ENCODE measurements at regions not wholly inside any gene's neighbourhood (a gene's known extent, or its start where the extent isn't known, plus 50 kb on each side); places are given as distances from the start of the nearest gene placed in this dataset.
"Not testable (repeated sequence)": the region's sequence is repeated elsewhere in the genome, so short reads cannot be mapped to it uniquely, and the experiment has no call there.

- intact Hi-C loops (cut with DNase I) = no loop called here
- TF ChIP-seq CTCF (IDR thresholded peaks at IDR 0.05) = no peak
- no peak for DNase-seq (ENCODE audit: low spot score in 2 of 2)
- H3K4me3 ChIP-seq = no peak overlapping the region
- H3K4me1 ChIP-seq = no peaks in the 10 kb centered on the region
- no peak overlapping the region for H3K27ac ChIP-seq
- H3K36me3 ChIP-seq = no peaks in the 10 kb centered on the region
- H3K27me3 ChIP-seq = no peaks in the 10 kb centered on the region
- H3K9me3 ChIP-seq = no peaks in the 10 kb centered on the region
Observed at GRCh38 chr9:30065888-30066287, 2318.6 kb upstream of the ACO1 start.

- intact Hi-C loops (cut with DNase I); DNase-seq (ENCODE audit: low spot score in 2 of 2); H3K27ac ChIP-seq; H3K4me1 ChIP-seq; H3K36me3 ChIP-seq; H3K9me3 ChIP-seq; H3K27me3 ChIP-seq; H3K4me3 ChIP-seq: not testable (repeated sequence)
Observed at GRCh38 chr9:30069236-30069635, 2315.2 kb upstream of the ACO1 start.

GRCh38 chr9:30075022-30075421, 2309.4 kb upstream of the ACO1 start:
- no peak for DNase-seq (ENCODE audit: low spot score in 2 of 2)
- Histone ChIP-seq H3K27ac (no peak overlapping the region), H3K27me3 (no peaks in the 10 kb centered on the region), H3K36me3 (no peaks in the 10 kb centered on the region), H3K9me3 (no peaks in the 10 kb centered on the region), H3K4me1 (no peaks in the 10 kb centered on the region), H3K4me3 (no peak overlapping the region)
- no peak for TF ChIP-seq CTCF (IDR thresholded peaks at IDR 0.05)
- intact Hi-C loops (cut with DNase I) = no loop called here

GRCh38 chr9:30075451-30076199, 2308.8 kb upstream of the ACO1 start:
- H3K27ac ChIP-seq = no peak overlapping the region
- H3K27me3 ChIP-seq = no peaks in the 10 kb centered on the region
- no peak for TF ChIP-seq CTCF (IDR thresholded peaks at IDR 0.05)
- no peaks in the 10 kb centered on the region for H3K36me3 ChIP-seq
- H3K9me3 ChIP-seq = no peaks in the 10 kb centered on the region
- intact Hi-C loops (cut with DNase I) = no loop called here
- no peak overlapping the region for H3K4me3 ChIP-seq
- H3K4me1 ChIP-seq = no peaks in the 10 kb centered on the region
- DNase-seq (ENCODE audit: low spot score in 2 of 2) = no peak

GRCh38 chr9:30078195-30078594, 2306.2 kb upstream of the ACO1 start:
- Histone ChIP-seq H3K4me1 (no peaks in the 10 kb centered on the region), H3K27ac (no peak overlapping the region), H3K27me3 (no peaks in the 10 kb centered on the region), H3K36me3 (no peaks in the 10 kb centered on the region), H3K9me3 (no peaks in the 10 kb centered on the region), H3K4me3 (no peak overlapping the region)
- intact Hi-C loops (cut with DNase I) = no loop called here
- DNase-seq (ENCODE audit: low spot score in 2 of 2) = no peak
- no peak for TF ChIP-seq CTCF (IDR thresholded peaks at IDR 0.05)

- no peak for DNase-seq (ENCODE audit: low spot score in 2 of 2)
- Histone ChIP-seq H3K9me3 (no peaks in the 10 kb centered on the region), H3K27ac (no peak overlapping the region), H3K27me3 (no peaks in the 10 kb centered on the region), H3K4me3 (no peak overlapping the region), H3K36me3 (no peaks in the 10 kb centered on the region), H3K4me1 (no peaks in the 10 kb centered on the region)
- intact Hi-C loops (cut with DNase I) = no loop called here
- no peak for TF ChIP-seq CTCF (IDR thresholded peaks at IDR 0.05)
Observed at GRCh38 chr9:30089428-30089827, 2295.0 kb upstream of the ACO1 start.

Measured in ascending aorta (tissue), 2 donors.